K562 (cell line): ENCODE measurements at regions not wholly inside any gene's neighbourhood (a gene's known extent, or its start where the extent isn't known, plus 50 kb on each side); places are given as distances from the start of the nearest gene placed in this dataset.

Experiments used
- BRCA1 ChIP-seq, 2 experiments: fragments of 450-650 bp in 1 of 2; sonication (generic) in 1 of 2; formaldehyde crosslinking in 1 of 2; IDR thresholded peaks; 2 replicates each; pipeline versions ENCODE4 v1.5.0 to v1.6.1; 2017 to 2020; ENCODE audit warnings: mild to moderate bottlenecking in 1 of 2, missing genetic modification reagents in 1 of 2
- ESRRA ChIP-seq: fragments of 450-650 bp; IDR thresholded peaks from 2 replicates; pipeline ENCODE4 v1.6.1; 2014; ENCODE audit warnings: low read depth, mild to moderate bottlenecking, moderate library complexity, borderline replicate concordance
- HOMEZ ChIP-seq: fragments of 250-450 bp; sonication (Bioruptor Pico); IDR thresholded peaks from 2 replicates; pipeline ENCODE4 v1.4.0; 2020; ENCODE audit warnings: mild to moderate bottlenecking, moderate library complexity
- KDM2B ChIP-seq: fragments of 250-450 bp; sonication (Bioruptor Pico); IDR thresholded peaks from 2 replicates; pipeline ENCODE4 v1.8.0; 2021; ENCODE audit warnings: mild to moderate bottlenecking, moderate library complexity
- POLR2G ChIP-seq: fragments of 200-400 bp; formaldehyde crosslinking; IDR thresholded peaks from 2 replicates; pipeline ENCODE4 v1.6.1; 2017; ENCODE audit warnings: low read depth, mild to moderate bottlenecking, antibody characterized with exemption, low read length, moderate library complexity
- SFPQ ChIP-seq: fragments of 200-400 bp; formaldehyde crosslinking; IDR thresholded peaks from 2 replicates; pipeline ENCODE4 v1.6.1; 2017; ENCODE audit warnings: mild to moderate bottlenecking, low read depth, low read length, moderate library complexity
- TFAM ChIP-seq: fragments of 250-450 bp; sonication (Bioruptor Pico); conservative IDR thresholded peaks from 2 replicates; pipeline ENCODE4 v1.5.0; 2021; ENCODE audit warnings: mild to moderate bottlenecking, moderate library complexity
- ZBTB40 ChIP-seq, 2 experiments: fragments of 450-650 bp in 1 of 2; sonication (generic) in 1 of 2; formaldehyde crosslinking in 1 of 2; IDR thresholded peaks; 2 replicates each; pipeline versions ENCODE4 v1.7.1 to v1.9.0; 2016 to 2022; ENCODE audit warnings: inconsistent platforms in 1 of 2, mild to moderate bottlenecking in 1 of 2, missing genetic modification reagents in 1 of 2
- ZEB2 ChIP-seq: fragments of 450-650 bp; IDR thresholded peaks from 2 replicates; pipeline ENCODE4 v1.6.1; 2016
- ZKSCAN1 ChIP-seq: fragments of 150-350 bp; IDR thresholded peaks from 2 replicates; pipeline ENCODE4 v1.6.1; 2016; ENCODE audit warnings: low read depth, low read length
- ZNF212 ChIP-seq: fragments of 450-650 bp; formaldehyde crosslinking; IDR thresholded peaks from 2 replicates; pipeline ENCODE4 v1.4.0; 2020; ENCODE audit warnings: mild to moderate bottlenecking
- ZNF431 ChIP-seq: sonication (generic); formaldehyde crosslinking; IDR thresholded peaks from 2 replicates; pipeline ENCODE4 v1.8.0; 2022; ENCODE audit warnings: mild to moderate bottlenecking, missing genetic modification reagents
- ZNF445 ChIP-seq: fragments of 250-450 bp; sonication (Bioruptor Pico); IDR thresholded peaks from 2 replicates; pipeline ENCODE4 v1.4.0; 2020; ENCODE audit warnings: low read depth, mild to moderate bottlenecking, moderate library complexity
- ZNF586 ChIP-seq: fragments of 450-650 bp; formaldehyde crosslinking; conservative IDR thresholded peaks from 2 replicates; pipeline ENCODE4 v1.4.0; 2020; ENCODE audit warnings: mild to moderate bottlenecking, moderate library complexity

GRCh38 chr6:26216886-26217713 lies 129.9 kb downstream of the HFE start (continued):
- peak; percentile 54; the same call in 1 of the 2 replicates for TF ChIP-seq ZBTB40 (IDR thresholded peaks at IDR 0.05)
- TF ChIP-seq ZBTB40 (CRISPR knock-in tag; IDR thresholded peaks at IDR 0.05) = peak; percentile 78; the same call in 1 of the 2 replicates
- TF ChIP-seq ZNF431 (CRISPR knock-in tag) = peak; percentile 85
- TF ChIP-seq POLR2G = peak; percentile 95
- TF ChIP-seq ZNF212 (CRISPR knock-in tag) = peak; percentile 79; the same call in 1 of the 2 replicates
- TF ChIP-seq ZNF586 = no peak; the same call in 1 of the 2 replicates
- TF ChIP-seq TFAM = no peak
- peak; percentile 87 for TF ChIP-seq ZKSCAN1
- TF ChIP-seq ZNF445 = no peak
- no peak for TF ChIP-seq KDM2B (CRISPR knock-in tag)
- TF ChIP-seq BRCA1 (IDR thresholded peaks at IDR 0.05) = no peak
- TF ChIP-seq BRCA1 (CRISPR knock-in tag; IDR thresholded peaks at IDR 0.05) = peak; percentile 17; the same call in 1 of the 2 replicates
- peak; percentile 92 for TF ChIP-seq ZEB2
- TF ChIP-seq SFPQ = no peak
- TF ChIP-seq ESRRA = peak; percentile 67; the same call in 1 of the 2 replicates
- TF ChIP-seq HOMEZ (CRISPR knock-in tag) = no peak
